ENCODE measurements at regions not wholly inside any gene's neighbourhood (a gene's known extent, or its start where the extent isn't known, plus 50 kb on each side); places are given as distances from the start of the nearest gene placed in this dataset.

GRCh38 chr17:53900951-53901350, 78.2 kb downstream of the KIF2B start:
- Histone ChIP-seq H4K8ac (ENCODE audit: low read length) (no peak overlapping the region), H4K91ac (ENCODE audit: low read length) (no peak overlapping the region), H2BK12ac (ENCODE audit: low read length in 2 of 2) (no peak overlapping the region), H2BK5ac (ENCODE audit: low read depth, low read length, poor library complexity, severe bottlenecking) (no peak overlapping the region), H3K27me3 (ENCODE audit: control insufficient read depth in 1 of 2, insufficient read depth in 1 of 2, low read length in 2 of 2) (no peaks in the 10 kb centered on the region), H3K4me1 (ENCODE audit: control insufficient read depth, insufficient read depth, low read depth, low read length) (no peaks in the 10 kb centered on the region), H3K14ac (ENCODE audit: low read length in 2 of 2) (no peak overlapping the region), H3K79me1 (replicated peaks; ENCODE audit: low read length, poor library complexity, severe bottlenecking) (no peaks in the 10 kb centered on the region), H2AK5ac (ENCODE audit: low read length, severe bottlenecking) (no peak overlapping the region), H3K4ac (ENCODE audit: low read depth in 1 of 2, low read length in 2 of 2) (no peak overlapping the region), H3K36me3 (ENCODE audit: control insufficient read depth in 1 of 2, insufficient read depth in 2 of 2, low read depth in 1 of 2, low read length in 2 of 2) (no peaks in the 10 kb centered on the region), H3K23ac (ENCODE audit: low read length in 2 of 2) (no peak overlapping the region), H3K4me2 (ENCODE audit: low read length, poor library complexity, severe bottlenecking) (no peak overlapping the region), H3K27ac (ENCODE audit: low read length, poor library complexity, severe bottlenecking) (no peak overlapping the region), H3K9ac (ENCODE audit: low read length) (no peak overlapping the region), H3K4me3 (ENCODE audit: insufficient read depth in 1 of 2, low read depth in 1 of 2, low read length in 2 of 2) (no peak overlapping the region), H3K9me3 (ENCODE audit: control insufficient read depth, low read length) (peaks cover 25% of the 10 kb centered on the region), H3K18ac (ENCODE audit: low read depth in 1 of 2, low read length in 2 of 2) (no peak overlapping the region), H2BK120ac (ENCODE audit: low read depth, low read length) (no peak overlapping the region), H2BK15ac (ENCODE audit: low read depth, poor library complexity, severe bottlenecking) (no peak overlapping the region), H2AFZ (ENCODE audit: low read depth, low read length) (no peak overlapping the region)
- 75% methylated on average over 1 of the region's 1 CpG for WGBS
- DNase-seq: no peak

GRCh38 chr17:53907435-53907834, 84.7 kb downstream of the KIF2B start:
- Histone ChIP-seq H3K36me3 (ENCODE audit: control insufficient read depth in 1 of 2, insufficient read depth in 2 of 2, low read depth in 1 of 2, low read length in 2 of 2) (no peaks in the 10 kb centered on the region), H4K8ac (ENCODE audit: low read length) (no peak overlapping the region), H3K18ac (ENCODE audit: low read depth in 1 of 2, low read length in 2 of 2) (no peak overlapping the region), H2BK15ac (ENCODE audit: low read depth, poor library complexity, severe bottlenecking) (no peak overlapping the region), H3K9me3 (ENCODE audit: control insufficient read depth, low read length) (peaks cover 18% of the 10 kb centered on the region), H2BK120ac (ENCODE audit: low read depth, low read length) (no peak overlapping the region), H2BK5ac (ENCODE audit: low read depth, low read length, poor library complexity, severe bottlenecking) (no peak overlapping the region), H2AFZ (ENCODE audit: low read depth, low read length) (no peak overlapping the region), H2BK12ac (ENCODE audit: low read length in 2 of 2) (no peak overlapping the region), H3K4me1 (ENCODE audit: control insufficient read depth, insufficient read depth, low read depth, low read length) (no peaks in the 10 kb centered on the region), H3K79me1 (replicated peaks; ENCODE audit: low read length, poor library complexity, severe bottlenecking) (no peaks in the 10 kb centered on the region), H4K91ac (ENCODE audit: low read length) (no peak overlapping the region), H3K4me2 (ENCODE audit: low read length, poor library complexity, severe bottlenecking) (no peak overlapping the region), H3K4ac (ENCODE audit: low read depth in 1 of 2, low read length in 2 of 2) (no peak overlapping the region), H3K27ac (ENCODE audit: low read length, poor library complexity, severe bottlenecking) (no peak overlapping the region), H2AK5ac (ENCODE audit: low read length, severe bottlenecking) (no peak overlapping the region), H3K27me3 (ENCODE audit: control insufficient read depth in 1 of 2, insufficient read depth in 1 of 2, low read length in 2 of 2) (no peaks in the 10 kb centered on the region), H3K14ac (ENCODE audit: low read length in 2 of 2) (no peak overlapping the region), H3K9ac (ENCODE audit: low read length) (no peak overlapping the region), H3K4me3 (ENCODE audit: insufficient read depth in 1 of 2, low read depth in 1 of 2, low read length in 2 of 2) (no peak overlapping the region), H3K23ac (ENCODE audit: low read length in 2 of 2) (no peak overlapping the region)
- whole genome bisulfite sequencing: 0% methylated on average over 1 of the region's 1 CpG
- no peak for DNase-seq

- Histone ChIP-seq H2AFZ (ENCODE audit: low read depth, low read length) (no peak overlapping the region), H3K23ac (ENCODE audit: low read length in 2 of 2) (no peak overlapping the region), H2AK5ac (ENCODE audit: low read length, severe bottlenecking) (no peak overlapping the region), H3K27ac (ENCODE audit: low read length, poor library complexity, severe bottlenecking) (no peak overlapping the region), H3K4ac (ENCODE audit: low read depth in 1 of 2, low read length in 2 of 2) (no peak overlapping the region), H3K14ac (ENCODE audit: low read length in 2 of 2) (no peak overlapping the region), H2BK15ac (ENCODE audit: low read depth, poor library complexity, severe bottlenecking) (no peak overlapping the region), H3K36me3 (ENCODE audit: control insufficient read depth in 1 of 2, insufficient read depth in 2 of 2, low read depth in 1 of 2, low read length in 2 of 2) (no peaks in the 10 kb centered on the region), H4K91ac (ENCODE audit: low read length) (no peak overlapping the region), H2BK120ac (ENCODE audit: low read depth, low read length) (no peak overlapping the region), H2BK12ac (ENCODE audit: low read length in 2 of 2) (no peak overlapping the region), H3K27me3 (ENCODE audit: control insufficient read depth in 1 of 2, insufficient read depth in 1 of 2, low read length in 2 of 2) (no peaks in the 10 kb centered on the region), H2BK5ac (ENCODE audit: low read depth, low read length, poor library complexity, severe bottlenecking) (no peak overlapping the region), H3K18ac (ENCODE audit: low read depth in 1 of 2, low read length in 2 of 2) (no peak overlapping the region), H3K9ac (ENCODE audit: low read length) (no peak overlapping the region), H3K9me3 (ENCODE audit: control insufficient read depth, low read length) (peaks cover 24% of the 10 kb centered on the region), H4K8ac (ENCODE audit: low read length) (no peak overlapping the region), H3K4me1 (ENCODE audit: control insufficient read depth, insufficient read depth, low read depth, low read length) (no peaks in the 10 kb centered on the region), H3K79me1 (replicated peaks; ENCODE audit: low read length, poor library complexity, severe bottlenecking) (no peaks in the 10 kb centered on the region), H3K4me3 (ENCODE audit: insufficient read depth in 1 of 2, low read depth in 1 of 2, low read length in 2 of 2) (no peak overlapping the region), H3K4me2 (ENCODE audit: low read length, poor library complexity, severe bottlenecking) (no peak overlapping the region)
- WGBS: no CpG with 5 or more reads among the region's 3 CpGs
- no peak for DNase-seq
Measured at GRCh38 chr17:53909802-53910201, 87.1 kb downstream of the KIF2B start.

- Histone ChIP-seq H4K8ac (ENCODE audit: low read length) (no peak overlapping the region), H3K18ac (ENCODE audit: low read depth in 1 of 2, low read length in 2 of 2) (no peak overlapping the region), H4K91ac (ENCODE audit: low read length) (no peak overlapping the region), H2AK5ac (ENCODE audit: low read length, severe bottlenecking) (no peak overlapping the region), H3K23ac (ENCODE audit: low read length in 2 of 2) (no peak overlapping the region), H3K36me3 (ENCODE audit: control insufficient read depth in 1 of 2, insufficient read depth in 2 of 2, low read depth in 1 of 2, low read length in 2 of 2) (no peaks in the 10 kb centered on the region), H2BK120ac (ENCODE audit: low read depth, low read length) (no peak overlapping the region), H3K27ac (ENCODE audit: low read length, poor library complexity, severe bottlenecking) (no peak overlapping the region), H3K79me1 (replicated peaks; ENCODE audit: low read length, poor library complexity, severe bottlenecking) (no peaks in the 10 kb centered on the region), H3K4me3 (ENCODE audit: insufficient read depth in 1 of 2, low read depth in 1 of 2, low read length in 2 of 2) (no peak overlapping the region), H3K14ac (ENCODE audit: low read length in 2 of 2) (no peak overlapping the region), H2AFZ (ENCODE audit: low read depth, low read length) (no peak overlapping the region), H2BK12ac (ENCODE audit: low read length in 2 of 2) (no peak overlapping the region), H3K4ac (ENCODE audit: low read depth in 1 of 2, low read length in 2 of 2) (no peak overlapping the region), H3K4me2 (ENCODE audit: low read length, poor library complexity, severe bottlenecking) (no peak overlapping the region), H2BK5ac (ENCODE audit: low read depth, low read length, poor library complexity, severe bottlenecking) (no peak overlapping the region), H2BK15ac (ENCODE audit: low read depth, poor library complexity, severe bottlenecking) (no peak overlapping the region), H3K27me3 (ENCODE audit: control insufficient read depth in 1 of 2, insufficient read depth in 1 of 2, low read length in 2 of 2) (no peaks in the 10 kb centered on the region), H3K4me1 (ENCODE audit: control insufficient read depth, insufficient read depth, low read depth, low read length) (no peaks in the 10 kb centered on the region), H3K9me3 (ENCODE audit: control insufficient read depth, low read length) (peaks cover 14% of the 10 kb centered on the region), H3K9ac (ENCODE audit: low read length) (no peak overlapping the region)
- DNase-seq: no peak
- WGBS: 41% methylated on average over 1 of the region's 1 CpG
Measured at GRCh38 chr17:53912117-53912516, 89.4 kb downstream of the KIF2B start.
